Adrenal gland (tissue), 9 donors: ENCODE measurements at regions not wholly inside any gene's neighbourhood (a gene's known extent, or its start where the extent isn't known, plus 50 kb on each side); places are given as distances from the start of the nearest gene placed in this dataset.

Source experiments
- DNase-seq, 7 donors: peaks; one replicate each; pipeline ENCODE4 v3.0.0-alpha.2; 2019 to 2020
- H3K27ac ChIP-seq, 5 donors: fragments of 200-600 bp; sonication (generic) in 4 of 5; 1 replicate in 3 of 5; 2 replicates in 2 of 5; pipeline versions ENCODE4 v1.5.1 to v1.8.0; 2016 to 2020; ENCODE audit warnings: mild to moderate bottlenecking in 1 of 5
- H3K27me3 ChIP-seq: fragments of 200-600 bp; 2 replicates; pipeline ENCODE4 v1.8.0; 2021
- H3K36me3 ChIP-seq, 2 donors: fragments of 200-600 bp; replicated peaks in 1 of 2; 1 replicate in 1 of 2; 2 replicates in 1 of 2; pipeline versions ENCODE4 v1.5.1 to v1.8.0; 2018 to 2022
- H3K4me1 ChIP-seq, 2 donors: fragments of 200-600 bp; replicated peaks in 1 of 2; 1 replicate in 1 of 2; 2 replicates in 1 of 2; pipeline versions ENCODE4 v1.5.1 to v1.8.0; 2018 to 2021
- H3K4me3 ChIP-seq, 4 donors: fragments of 200-600 bp; sonication (generic) in 3 of 4; one replicate each; pipeline ENCODE4 v1.5.1; 2016 to 2018
- H3K9me3 ChIP-seq, 3 donors: fragments of 200-600 bp; sonication (generic) in 1 of 3; replicated peaks in 1 of 3; 1 replicate in 2 of 3; 2 replicates in 1 of 3; pipeline versions ENCODE4 v1.5.1 to v1.8.0; 2016 to 2021
- CTCF ChIP-seq, 6 experiments: fragments of 450-650 bp in 4 of 6; fragments of 200-600 bp in 2 of 6; sonication (generic) in 1 of 6; IDR thresholded peaks; 1 replicate in 5 of 6; 2 replicates in 1 of 6; pipeline versions ENCODE4 v1.5.1 to v1.8.0; 2016 to 2021; ENCODE audit warnings: antibody characterized with exemption in 6 of 6, mild to moderate bottlenecking in 2 of 6, moderate library complexity in 1 of 6
- POLR2A ChIP-seq, 2 donors: fragments of 450-650 bp; IDR thresholded peaks; one replicate each; pipeline ENCODE4 v1.6.1; 2017; ENCODE audit warnings: antibody characterized with exemption in 2 of 2, mild to moderate bottlenecking in 2 of 2, moderate library complexity in 1 of 2
- WGBS, 4 donors: extraction: QIAGEN DNeasy Blood & Tissue Kit in 2 of 4; methylation state at CpG; one replicate each; pipeline versions ENCODE4 v1.1.5 to v1.1.7; 2013 to 2017; 5-methylcytosine and 5-hydroxymethylcytosine counted together
- intact Hi-C, 2 donors: fragments of 100-400 bp; cut with DNase I; formaldehyde crosslinking; loops; one replicate each; pipeline versions ENCODE4 v1.14.1 to v1.15.0; 2022 to 2023
- donor health status: healthy with polysubstance abuse.
- donor health status: Bipolar disorder and iron deficiency.
- donor health status: DM: yes; HTN: yes; CAD: no.
- donor health status: DM: no; HTN: no; CAD: no.
- donor health status: DM: no; HTN: no; CAD: no.

- no peaks in the 10 kb centered on the region for H3K27me3 ChIP-seq
- no peak overlapping the region for H3K27ac ChIP-seq
- H3K9me3 ChIP-seq, result no peaks in the 10 kb centered on the region
- H3K4me3 ChIP-seq, result no peak overlapping the region
- no peak for DNase-seq
- intact Hi-C loops, result no loop called here
- TF ChIP-seq CTCF (IDR thresholded peaks at IDR 0.05) (no peak), POLR2A (IDR thresholded peaks at IDR 0.05) (no peak)
- no peaks in the 10 kb centered on the region for H3K4me1 ChIP-seq
- H3K36me3 ChIP-seq, result no peaks in the 10 kb centered on the region
- 67 to 85% (median 74%) methylated on average over 37 to 42 of the region's 42 CpGs for WGBS, 4 donors
Measured at GRCh38 chr11:70885281-70886231, 366.8 kb downstream of the SHANK2 start.

GRCh38 chr11:70886256-70886655, 366.1 kb downstream of the SHANK2 start:
- H3K4me3 ChIP-seq, result no peak overlapping the region
- H3K27me3 ChIP-seq, result no peaks in the 10 kb centered on the region
- no peaks in the 10 kb centered on the region for H3K9me3 ChIP-seq
- H3K36me3 ChIP-seq, result no peaks in the 10 kb centered on the region
- no peak overlapping the region for H3K27ac ChIP-seq
- intact Hi-C loops, result no loop called here
- 54 to 75% (median 63%) methylated on average over 4 of the region's 4 CpGs for WGBS, 4 donors
- no peak for TF ChIP-seq POLR2A (IDR thresholded peaks at IDR 0.05)
- TF ChIP-seq CTCF (IDR thresholded peaks at IDR 0.05), result no peak
- no peaks in the 10 kb centered on the region for H3K4me1 ChIP-seq
- DNase-seq, result no peak

- no peak for DNase-seq
- Histone ChIP-seq H3K4me3 (no peak overlapping the region), H3K36me3 (no peaks in the 10 kb centered on the region), H3K9me3 (no peaks in the 10 kb centered on the region), H3K27ac (no peak overlapping the region), H3K4me1 (no peaks in the 10 kb centered on the region), H3K27me3 (no peaks in the 10 kb centered on the region)
- 69 to 74% (median 72%) methylated on average over 21 of the region's 21 CpGs for WGBS, 4 donors
- intact Hi-C loops, result no loop called here
- TF ChIP-seq POLR2A (IDR thresholded peaks at IDR 0.05) (no peak), CTCF (IDR thresholded peaks at IDR 0.05) (no peak)
Measured at GRCh38 chr11:70886676-70887541, 365.5 kb downstream of the SHANK2 start.

- intact Hi-C loops, result no loop called here
- H3K36me3 ChIP-seq, result no peaks in the 10 kb centered on the region
- TF ChIP-seq POLR2A (IDR thresholded peaks at IDR 0.05) (no peak), CTCF (IDR thresholded peaks at IDR 0.05) (no peak)
- 57 to 75% (median 70%) methylated on average over 2 of the region's 2 CpGs for WGBS, 4 donors
- H3K27me3 ChIP-seq, result no peaks in the 10 kb centered on the region
- H3K27ac ChIP-seq, result no peak overlapping the region
- H3K9me3 ChIP-seq, result no peaks in the 10 kb centered on the region
- no peaks in the 10 kb centered on the region for H3K4me1 ChIP-seq
- H3K4me3 ChIP-seq, result no peak overlapping the region
- no peak for DNase-seq
Measured at GRCh38 chr11:70887542-70887827, 364.9 kb downstream of the SHANK2 start.
